Nephron (organoid): ENCODE measurements at regions not wholly inside any gene's neighbourhood (a gene's known extent, or its start where the extent isn't known, plus 50 kb on each side); places are given as distances from the start of the nearest gene placed in this dataset.
"Not testable (repeated sequence)": the region's sequence is repeated elsewhere in the genome, so short reads cannot be mapped to it uniquely, and the experiment has no call there.

Experiments used
- H3K27ac Mint-ChIP-seq, 3 experiments: 2 replicates each; pipeline ENCODE4 v1.8.0; 2020; ENCODE audit warnings: mixed read lengths in 3 of 3, mild to moderate bottlenecking in 2 of 3, moderate library complexity in 1 of 3
- H3K27me3 Mint-ChIP-seq: 2 replicates; pipeline ENCODE4 v1.8.0; 2021; ENCODE audit warnings: low read depth, mild to moderate bottlenecking, moderate library complexity, mixed read lengths
- H3K36me3 Mint-ChIP-seq: 2 replicates; pipeline ENCODE4 v1.8.0; 2020; ENCODE audit warnings: low read depth, mixed read lengths
- H3K4me1 Mint-ChIP-seq: 2 replicates; pipeline ENCODE4 v1.8.0; 2020; ENCODE audit warnings: mixed read lengths
- H3K4me3 Mint-ChIP-seq, 3 experiments: 2 replicates each; pipeline ENCODE4 v1.8.0; 2020; ENCODE audit warnings: mild to moderate bottlenecking in 3 of 3, mixed read lengths in 3 of 3, moderate library complexity in 2 of 3
- H3K9me3 Mint-ChIP-seq: 2 replicates; pipeline ENCODE4 v1.8.0; 2020; ENCODE audit warnings: mixed read lengths
- CTCF ChIP-seq, 3 experiments: fragments of 200-600 bp; sonication (generic); IDR thresholded peaks; one replicate each; pipeline ENCODE4 v1.5.0; 2021; ENCODE audit warnings: antibody characterized with exemption in 3 of 3; ENCODE audit not compliant: unreplicated experiment in 3 of 3

- Mint-ChIP-seq H3K27ac (no peak overlapping the region), H3K4me1 (no peaks in the 10 kb centered on the region), H3K27me3 (no peaks in the 10 kb centered on the region), H3K9me3 (peaks cover 26% of the 10 kb centered on the region), H3K4me3 (no peak overlapping the region), H3K36me3 (no peaks in the 10 kb centered on the region)
- no peak for TF ChIP-seq CTCF (IDR thresholded peaks at IDR 0.05; ENCODE audit: unreplicated experiment in 3 of 3)
These were observed 316.9 kb downstream of the CTH start for GRCh38 chr1:70727886-70728489.

- H3K4me1 Mint-ChIP-seq, H3K36me3 Mint-ChIP-seq, H3K4me3 Mint-ChIP-seq, H3K27ac Mint-ChIP-seq, H3K27me3 Mint-ChIP-seq, H3K9me3 Mint-ChIP-seq: not testable (repeated sequence)
These were observed 311.1 kb downstream of the PTGER3 start for GRCh38 chr1:70736518-70736917.

GRCh38 chr1:70737125-70737524 lies 310.5 kb downstream of the PTGER3 start:
- Mint-ChIP-seq H3K9me3 (peaks cover 11% of the 10 kb centered on the region), H3K27me3 (peaks cover 7% of the 10 kb centered on the region), H3K36me3 (no peaks in the 10 kb centered on the region), H3K4me1 (no peaks in the 10 kb centered on the region), H3K4me3 (no peak overlapping the region), H3K27ac (no peak overlapping the region)
- no peak for TF ChIP-seq CTCF (IDR thresholded peaks at IDR 0.05; ENCODE audit: unreplicated experiment in 3 of 3)

GRCh38 chr1:70738624-70739023 lies 309.0 kb downstream of the PTGER3 start:
- H3K36me3 Mint-ChIP-seq: no peaks in the 10 kb centered on the region
- no peak overlapping the region for H3K4me3 Mint-ChIP-seq
- H3K4me1 Mint-ChIP-seq: no peaks in the 10 kb centered on the region
- no peak overlapping the region for H3K27ac Mint-ChIP-seq
- no peak for TF ChIP-seq CTCF (IDR thresholded peaks at IDR 0.05; ENCODE audit: unreplicated experiment in 3 of 3)
- H3K9me3 Mint-ChIP-seq: peaks cover 20% of the 10 kb centered on the region
- peaks cover 7% of the 10 kb centered on the region for H3K27me3 Mint-ChIP-seq

GRCh38 chr1:70745199-70745598 lies 302.4 kb downstream of the PTGER3 start:
- TF ChIP-seq CTCF (IDR thresholded peaks at IDR 0.05; ENCODE audit: unreplicated experiment in 3 of 3): peak in 1 of 3 experiments; percentile 39
- Mint-ChIP-seq H3K36me3 (no peaks in the 10 kb centered on the region), H3K4me3 (no peak overlapping the region), H3K4me1 (no peaks in the 10 kb centered on the region), H3K9me3 (peaks cover 67% of the 10 kb centered on the region), H3K27me3 (no peaks in the 10 kb centered on the region), H3K27ac (no peak overlapping the region)

- H3K4me3 Mint-ChIP-seq, H3K27me3 Mint-ChIP-seq, H3K4me1 Mint-ChIP-seq, H3K36me3 Mint-ChIP-seq, H3K27ac Mint-ChIP-seq: not testable (repeated sequence)
- peaks cover 71% of the 10 kb centered on the region for H3K9me3 Mint-ChIP-seq
These were observed 301.6 kb downstream of the PTGER3 start for GRCh38 chr1:70746062-70746461.

GRCh38 chr1:70747123-70747522 lies 300.5 kb downstream of the PTGER3 start:
- peaks cover 66% of the 10 kb centered on the region for H3K9me3 Mint-ChIP-seq
- not testable (repeated sequence) for H3K4me1 Mint-ChIP-seq, H3K36me3 Mint-ChIP-seq, H3K27me3 Mint-ChIP-seq, H3K27ac Mint-ChIP-seq, H3K4me3 Mint-ChIP-seq

GRCh38 chr1:70751676-70752287 lies 295.8 kb downstream of the PTGER3 start:
- not testable (repeated sequence) for H3K27me3 Mint-ChIP-seq, H3K4me3 Mint-ChIP-seq, H3K4me1 Mint-ChIP-seq, H3K36me3 Mint-ChIP-seq
- peak overlapping the region in 1 of 3 experiments; percentile 61 for H3K27ac Mint-ChIP-seq
- H3K9me3 Mint-ChIP-seq: peaks cover 35% of the 10 kb centered on the region
